Adrenal gland (tissue), 5 donors: ENCODE measurements at regions not wholly inside any gene's neighbourhood (a gene's known extent, or its start where the extent isn't known, plus 50 kb on each side); places are given as distances from the start of the nearest gene placed in this dataset.
"Not testable (repeated sequence)": the region's sequence is repeated elsewhere in the genome, so short reads cannot be mapped to it uniquely, and the experiment has no call there.

Experiments used
- CTCF ChIP-seq, 6 experiments: fragments of 450-650 bp in 4 of 6; fragments of 200-600 bp in 2 of 6; sonication (generic) in 1 of 6; IDR thresholded peaks; 1 replicate in 5 of 6; 2 replicates in 1 of 6; pipeline versions ENCODE4 v1.5.1 to v1.8.0; 2016 to 2021; ENCODE audit warnings: antibody characterized with exemption in 6 of 6, mild to moderate bottlenecking in 2 of 6, moderate library complexity in 1 of 6
- POLR2A ChIP-seq, 2 donors: fragments of 450-650 bp; IDR thresholded peaks; one replicate each; pipeline ENCODE4 v1.6.1; 2017; ENCODE audit warnings: antibody characterized with exemption in 2 of 2, mild to moderate bottlenecking in 2 of 2, moderate library complexity in 1 of 2
- donor health status: DM: no; HTN: no; CAD: no.

- TF ChIP-seq POLR2A, CTCF (IDR thresholded peaks at IDR 0.05): not testable (repeated sequence)
Observed at GRCh38 chr10:27313586-27313985, 73.0 kb upstream of the ACBD5 start.
